Peyer's patch (tissue), 4 donors: ENCODE measurements at regions not wholly inside any gene's neighbourhood (a gene's known extent, or its start where the extent isn't known, plus 50 kb on each side); places are given as distances from the start of the nearest gene placed in this dataset.

Source experiments
- DNase-seq, 3 donors: peaks; one replicate each; pipeline ENCODE4 v3.0.0-alpha.2; 2017 to 2019
- H3K27ac ChIP-seq, 4 donors: fragments of 200-600 bp; sonication (generic); one replicate each; pipeline ENCODE4 v1.5.1; 2016 to 2019
- H3K27me3 ChIP-seq, 2 donors: fragments of 200-600 bp; sonication (generic); one replicate each; pipeline ENCODE4 v1.5.1; 2019
- H3K36me3 ChIP-seq, 3 donors: fragments of 200-600 bp; sonication (generic); one replicate each; pipeline ENCODE4 v1.5.1; 2016 to 2019
- H3K4me1 ChIP-seq, 4 donors: fragments of 200-600 bp; sonication (generic); one replicate each; pipeline ENCODE4 v1.5.1; 2016 to 2019
- H3K4me3 ChIP-seq, 4 donors: fragments of 200-600 bp; sonication (generic); 1 replicate in 3 of 4; 2 replicates in 1 of 4; pipeline ENCODE4 v1.5.1; 2016 to 2019; ENCODE audit warnings: mild to moderate bottlenecking in 1 of 4
- H3K9me3 ChIP-seq, 4 donors: fragments of 200-600 bp; sonication (generic); one replicate each; pipeline ENCODE4 v1.5.1; 2016 to 2019; ENCODE audit warnings: mild to moderate bottlenecking in 1 of 4
- CTCF ChIP-seq, 6 experiments: fragments of 450-650 bp in 4 of 6; fragments of 200-600 bp in 2 of 6; sonication (generic) in 1 of 6; IDR thresholded peaks; one replicate each; pipeline ENCODE4 v1.5.1; 2017 to 2019; ENCODE audit warnings: antibody characterized with exemption in 6 of 6, mild to moderate bottlenecking in 3 of 6, moderate library complexity in 1 of 6
- POLR2A ChIP-seq, 2 donors: fragments of 450-650 bp; IDR thresholded peaks; one replicate each; pipeline ENCODE4 v1.5.1; 2017; ENCODE audit warnings: antibody characterized with exemption in 2 of 2, mild to moderate bottlenecking in 2 of 2, moderate library complexity in 2 of 2

GRCh38 chr3:166388321-166388720 lies 551.1 kb upstream of the BCHE start:
- no peak for DNase-seq
- Histone ChIP-seq H3K4me3 (no peak overlapping the region), H3K4me1 (no peaks in the 10 kb centered on the region), H3K27me3 (no peaks in the 10 kb centered on the region), H3K27ac (no peak overlapping the region), H3K9me3 (no peaks in the 10 kb centered on the region), H3K36me3 (no peaks in the 10 kb centered on the region)
- TF ChIP-seq CTCF (IDR thresholded peaks at IDR 0.05), result no peak
- TF ChIP-seq POLR2A (IDR thresholded peaks at IDR 0.05), result no peak

GRCh38 chr3:166372571-166373106 lies 535.4 kb upstream of the BCHE start:
- H3K9me3 ChIP-seq, result no peaks in the 10 kb centered on the region
- DNase-seq, result no peak
- H3K4me1 ChIP-seq, result no peaks in the 10 kb centered on the region
- no peak overlapping the region for H3K27ac ChIP-seq
- H3K27me3 ChIP-seq, result no peaks in the 10 kb centered on the region
- no peak overlapping the region for H3K4me3 ChIP-seq
- no peaks in the 10 kb centered on the region for H3K36me3 ChIP-seq
- no peak for TF ChIP-seq POLR2A (IDR thresholded peaks at IDR 0.05)
- no peak for TF ChIP-seq CTCF (IDR thresholded peaks at IDR 0.05)

GRCh38 chr3:166367947-166368533 lies 530.8 kb upstream of the BCHE start:
- no peak for DNase-seq
- Histone ChIP-seq H3K36me3 (no peaks in the 10 kb centered on the region), H3K27ac (no peak overlapping the region), H3K9me3 (no peaks in the 10 kb centered on the region), H3K27me3 (no peaks in the 10 kb centered on the region), H3K4me3 (no peak overlapping the region), H3K4me1 (no peaks in the 10 kb centered on the region)
- no peak for TF ChIP-seq CTCF (IDR thresholded peaks at IDR 0.05)
- TF ChIP-seq POLR2A (IDR thresholded peaks at IDR 0.05), result no peak

GRCh38 chr3:166362698-166363097 lies 525.5 kb upstream of the BCHE start:
- Histone ChIP-seq H3K27me3 (no peaks in the 10 kb centered on the region), H3K9me3 (no peaks in the 10 kb centered on the region), H3K27ac (no peak overlapping the region), H3K4me3 (no peak overlapping the region), H3K36me3 (no peaks in the 10 kb centered on the region), H3K4me1 (no peaks in the 10 kb centered on the region)
- TF ChIP-seq CTCF (IDR thresholded peaks at IDR 0.05) (no peak), POLR2A (IDR thresholded peaks at IDR 0.05) (no peak)
- DNase-seq, result no peak

GRCh38 chr3:166360720-166361119 lies 523.5 kb upstream of the BCHE start:
- no peak for DNase-seq
- Histone ChIP-seq H3K9me3 (no peaks in the 10 kb centered on the region), H3K4me1 (no peaks in the 10 kb centered on the region), H3K4me3 (no peak overlapping the region), H3K27ac (no peak overlapping the region), H3K27me3 (no peaks in the 10 kb centered on the region), H3K36me3 (no peaks in the 10 kb centered on the region)
- TF ChIP-seq POLR2A (IDR thresholded peaks at IDR 0.05) (no peak), CTCF (IDR thresholded peaks at IDR 0.05) (no peak)

- Histone ChIP-seq H3K27ac (no peak overlapping the region), H3K4me1 (no peaks in the 10 kb centered on the region), H3K9me3 (peaks cover 0 to 5% (median 0%) of the 10 kb centered on the region in 4 donors), H3K27me3 (no peaks in the 10 kb centered on the region), H3K36me3 (no peaks in the 10 kb centered on the region), H3K4me3 (no peak overlapping the region)
- TF ChIP-seq POLR2A (IDR thresholded peaks at IDR 0.05), result no peak
- no peak for DNase-seq
Observed at GRCh38 chr3:166351461-166351860, 514.2 kb upstream of the BCHE start.
